ENCODE measurements at regions not wholly inside any gene's neighbourhood (a gene's known extent, or its start where the extent isn't known, plus 50 kb on each side); places are given as distances from the start of the nearest gene placed in this dataset.

GRCh38 chr3:29070959-29071634 lies 209.8 kb upstream of the RBMS3 start:
- no peak overlapping the region for H3K27ac ChIP-seq (ENCODE audit: low read depth, low read length)
- no peak overlapping the region for H3K4me3 ChIP-seq (ENCODE audit: low read depth, low read length)
- H3K4me1 ChIP-seq (ENCODE audit: control insufficient read depth, insufficient read depth, low read length): no peaks in the 10 kb centered on the region
- no peaks in the 10 kb centered on the region for H3K27me3 ChIP-seq (ENCODE audit: control insufficient read depth, insufficient read depth, low read length)
- no peaks in the 10 kb centered on the region for H3K9me3 ChIP-seq (ENCODE audit: control insufficient read depth, insufficient read depth, low read length)
- H3K9ac ChIP-seq (ENCODE audit: low read depth, low read length): no peak overlapping the region
- no peaks in the 10 kb centered on the region for H3K36me3 ChIP-seq (ENCODE audit: control insufficient read depth, insufficient read depth, low read length)

- Histone ChIP-seq H3K9me3 (ENCODE audit: control insufficient read depth, insufficient read depth, low read length) (no peaks in the 10 kb centered on the region), H3K27me3 (ENCODE audit: control insufficient read depth, insufficient read depth, low read length) (no peaks in the 10 kb centered on the region), H3K9ac (ENCODE audit: low read depth, low read length) (no peak overlapping the region), H3K4me1 (ENCODE audit: control insufficient read depth, insufficient read depth, low read length) (no peaks in the 10 kb centered on the region), H3K4me3 (ENCODE audit: low read depth, low read length) (no peak overlapping the region), H3K27ac (ENCODE audit: low read depth, low read length) (no peak overlapping the region), H3K36me3 (ENCODE audit: control insufficient read depth, insufficient read depth, low read length) (no peaks in the 10 kb centered on the region)
Observed at GRCh38 chr3:29072611-29073010, 208.3 kb upstream of the RBMS3 start.

DNA sequence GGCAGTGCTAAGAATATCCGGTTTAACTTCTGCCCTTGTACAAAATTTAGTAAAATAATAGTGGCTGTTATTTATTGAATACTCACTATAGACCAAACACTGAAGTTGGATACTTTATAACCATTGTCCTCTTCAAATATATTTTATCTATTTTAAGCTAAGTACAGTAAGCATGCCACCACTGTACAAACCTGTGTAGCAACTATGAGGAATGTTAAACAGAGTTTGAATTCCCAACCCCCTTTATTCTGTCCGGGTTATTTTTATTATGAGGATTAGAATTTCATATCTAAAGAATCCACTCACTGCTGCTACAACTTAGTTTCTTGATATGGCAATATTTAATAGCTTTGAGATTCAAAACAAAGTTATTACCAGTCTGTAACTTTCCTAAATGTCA lies 203.5 kb upstream of the RBMS3 start:
- no peaks in the 10 kb centered on the region for H3K36me3 ChIP-seq (ENCODE audit: control insufficient read depth, insufficient read depth, low read length)
- no peak overlapping the region for H3K9ac ChIP-seq (ENCODE audit: low read depth, low read length)
- no peaks in the 10 kb centered on the region for H3K27me3 ChIP-seq (ENCODE audit: control insufficient read depth, insufficient read depth, low read length)
- no peaks in the 10 kb centered on the region for H3K9me3 ChIP-seq (ENCODE audit: control insufficient read depth, insufficient read depth, low read length)
- H3K4me3 ChIP-seq (ENCODE audit: low read depth, low read length): no peak overlapping the region
- no peaks in the 10 kb centered on the region for H3K4me1 ChIP-seq (ENCODE audit: control insufficient read depth, insufficient read depth, low read length)
- H3K27ac ChIP-seq (ENCODE audit: low read depth, low read length): no peak overlapping the region

- H3K9me3 ChIP-seq (ENCODE audit: control insufficient read depth, insufficient read depth, low read length): no peaks in the 10 kb centered on the region
- no peaks in the 10 kb centered on the region for H3K27me3 ChIP-seq (ENCODE audit: control insufficient read depth, insufficient read depth, low read length)
- H3K27ac ChIP-seq (ENCODE audit: low read depth, low read length): no peak overlapping the region
- H3K9ac ChIP-seq (ENCODE audit: low read depth, low read length): no peak overlapping the region
- H3K36me3 ChIP-seq (ENCODE audit: control insufficient read depth, insufficient read depth, low read length): no peaks in the 10 kb centered on the region
- H3K4me1 ChIP-seq (ENCODE audit: control insufficient read depth, insufficient read depth, low read length): no peaks in the 10 kb centered on the region
- H3K4me3 ChIP-seq (ENCODE audit: low read depth, low read length): no peak overlapping the region
Observed at GRCh38 chr3:29079358-29079757, 201.5 kb upstream of the RBMS3 start.

GRCh38 chr3:29080967-29081366 lies 199.9 kb upstream of the RBMS3 start:
- H3K9ac ChIP-seq (ENCODE audit: low read depth, low read length): no peak overlapping the region
- H3K27me3 ChIP-seq (ENCODE audit: control insufficient read depth, insufficient read depth, low read length): no peaks in the 10 kb centered on the region
- H3K4me3 ChIP-seq (ENCODE audit: low read depth, low read length): no peak overlapping the region
- no peaks in the 10 kb centered on the region for H3K9me3 ChIP-seq (ENCODE audit: control insufficient read depth, insufficient read depth, low read length)
- no peak overlapping the region for H3K27ac ChIP-seq (ENCODE audit: low read depth, low read length)
- no peaks in the 10 kb centered on the region for H3K4me1 ChIP-seq (ENCODE audit: control insufficient read depth, insufficient read depth, low read length)
- no peaks in the 10 kb centered on the region for H3K36me3 ChIP-seq (ENCODE audit: control insufficient read depth, insufficient read depth, low read length)

DNA sequence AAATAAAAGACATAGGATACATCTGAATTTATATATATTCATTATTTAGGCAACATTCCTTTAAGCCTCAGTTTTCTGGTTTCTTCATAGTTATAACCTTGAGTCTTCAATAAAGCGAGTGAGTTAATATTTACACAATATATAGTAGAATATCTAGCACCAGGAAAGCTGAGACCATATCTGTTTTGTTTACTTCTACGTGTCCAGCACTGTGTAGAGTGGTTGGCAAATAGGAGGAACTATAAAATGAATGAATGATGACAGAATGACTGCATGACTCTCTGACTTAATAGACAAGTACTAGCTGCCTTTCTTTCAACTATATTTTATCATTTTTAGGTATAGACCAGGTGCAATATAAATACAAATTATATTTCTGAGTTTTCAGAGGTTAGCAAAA lies 197.8 kb upstream of the RBMS3 start:
- no peak overlapping the region for H3K9ac ChIP-seq (ENCODE audit: low read depth, low read length)
- H3K4me1 ChIP-seq (ENCODE audit: control insufficient read depth, insufficient read depth, low read length): no peaks in the 10 kb centered on the region
- no peak overlapping the region for H3K27ac ChIP-seq (ENCODE audit: low read depth, low read length)
- H3K36me3 ChIP-seq (ENCODE audit: control insufficient read depth, insufficient read depth, low read length): no peaks in the 10 kb centered on the region
- no peak overlapping the region for H3K4me3 ChIP-seq (ENCODE audit: low read depth, low read length)
- H3K27me3 ChIP-seq (ENCODE audit: control insufficient read depth, insufficient read depth, low read length): no peaks in the 10 kb centered on the region
- no peaks in the 10 kb centered on the region for H3K9me3 ChIP-seq (ENCODE audit: control insufficient read depth, insufficient read depth, low read length)

GRCh38 chr3:29083676-29084075 lies 197.2 kb upstream of the RBMS3 start:
- Histone ChIP-seq H3K36me3 (ENCODE audit: control insufficient read depth, insufficient read depth, low read length) (no peaks in the 10 kb centered on the region), H3K9ac (ENCODE audit: low read depth, low read length) (no peak overlapping the region), H3K4me1 (ENCODE audit: control insufficient read depth, insufficient read depth, low read length) (no peaks in the 10 kb centered on the region), H3K27ac (ENCODE audit: low read depth, low read length) (no peak overlapping the region), H3K27me3 (ENCODE audit: control insufficient read depth, insufficient read depth, low read length) (no peaks in the 10 kb centered on the region), H3K9me3 (ENCODE audit: control insufficient read depth, insufficient read depth, low read length) (no peaks in the 10 kb centered on the region), H3K4me3 (ENCODE audit: low read depth, low read length) (no peak overlapping the region)

DNA sequence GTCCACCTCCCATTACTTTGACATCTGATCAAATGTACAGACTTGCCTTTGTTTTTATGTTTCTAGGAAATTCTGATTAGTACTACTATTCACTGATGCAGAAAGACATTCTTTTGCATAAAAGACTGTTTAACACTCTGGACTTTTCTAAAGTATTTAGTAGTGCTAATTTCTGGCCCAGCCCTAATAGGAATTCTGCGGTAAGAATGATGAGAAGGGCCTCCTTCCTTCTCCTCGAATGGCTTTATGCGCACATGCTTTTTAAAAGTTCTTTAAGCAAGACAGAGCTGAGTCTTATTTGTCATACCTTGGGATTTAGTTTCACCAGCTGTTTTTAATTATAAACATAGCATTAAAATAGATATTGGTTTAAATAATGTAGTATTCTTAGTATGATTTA lies 192.3 kb upstream of the RBMS3 start:
- no peaks in the 10 kb centered on the region for H3K4me1 ChIP-seq (ENCODE audit: control insufficient read depth, insufficient read depth, low read length)
- no peaks in the 10 kb centered on the region for H3K36me3 ChIP-seq (ENCODE audit: control insufficient read depth, insufficient read depth, low read length)
- H3K9ac ChIP-seq (ENCODE audit: low read depth, low read length): no peak overlapping the region
- H3K27ac ChIP-seq (ENCODE audit: low read depth, low read length): no peak overlapping the region
- H3K4me3 ChIP-seq (ENCODE audit: low read depth, low read length): no peak overlapping the region
- no peaks in the 10 kb centered on the region for H3K9me3 ChIP-seq (ENCODE audit: control insufficient read depth, insufficient read depth, low read length)
- no peaks in the 10 kb centered on the region for H3K27me3 ChIP-seq (ENCODE audit: control insufficient read depth, insufficient read depth, low read length)

- no peak overlapping the region for H3K27ac ChIP-seq (ENCODE audit: low read depth, low read length)
- no peaks in the 10 kb centered on the region for H3K36me3 ChIP-seq (ENCODE audit: control insufficient read depth, insufficient read depth, low read length)
- no peak overlapping the region for H3K9ac ChIP-seq (ENCODE audit: low read depth, low read length)
- no peak overlapping the region for H3K4me3 ChIP-seq (ENCODE audit: low read depth, low read length)
- no peaks in the 10 kb centered on the region for H3K27me3 ChIP-seq (ENCODE audit: control insufficient read depth, insufficient read depth, low read length)
- no peaks in the 10 kb centered on the region for H3K4me1 ChIP-seq (ENCODE audit: control insufficient read depth, insufficient read depth, low read length)
- H3K9me3 ChIP-seq (ENCODE audit: control insufficient read depth, insufficient read depth, low read length): no peaks in the 10 kb centered on the region
Observed at GRCh38 chr3:29090912-29091597, 189.8 kb upstream of the RBMS3 start.

DNA sequence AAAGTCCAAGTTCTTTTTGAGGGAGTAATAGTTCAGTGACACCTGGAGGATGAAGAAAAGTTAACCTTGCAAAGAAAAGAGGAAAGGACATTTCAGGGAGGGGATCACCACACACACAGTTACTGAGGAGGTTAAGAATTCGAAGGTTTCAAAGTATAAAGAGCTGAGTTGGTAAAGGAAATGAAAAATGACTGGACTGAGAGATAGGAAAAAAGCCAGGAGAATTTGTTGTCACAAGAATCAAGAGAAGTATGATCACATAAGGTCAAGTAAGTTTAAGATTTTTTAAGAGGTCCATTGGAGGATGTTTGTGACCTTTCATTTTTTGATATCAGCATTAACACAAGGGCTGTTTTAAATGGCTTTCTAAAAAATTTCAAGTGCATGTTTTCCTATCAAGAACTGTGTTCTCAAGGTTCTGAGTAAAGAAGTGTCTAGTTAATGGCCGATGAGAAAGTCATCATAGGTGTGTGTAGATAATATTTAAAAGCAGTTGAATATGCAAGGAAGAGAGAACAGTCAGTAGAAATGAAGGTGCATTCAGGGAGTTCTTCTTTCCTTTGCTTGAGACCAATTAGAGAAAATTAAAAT lies 189.2 kb upstream of the RBMS3 start:
- Histone ChIP-seq H3K36me3 (ENCODE audit: control insufficient read depth, insufficient read depth, low read length) (no peaks in the 10 kb centered on the region), H3K27ac (ENCODE audit: low read depth, low read length) (no peak overlapping the region), H3K4me3 (ENCODE audit: low read depth, low read length) (no peak overlapping the region), H3K9me3 (ENCODE audit: control insufficient read depth, insufficient read depth, low read length) (no peaks in the 10 kb centered on the region), H3K4me1 (ENCODE audit: control insufficient read depth, insufficient read depth, low read length) (no peaks in the 10 kb centered on the region), H3K9ac (ENCODE audit: low read depth, low read length) (no peak overlapping the region), H3K27me3 (ENCODE audit: control insufficient read depth, insufficient read depth, low read length) (no peaks in the 10 kb centered on the region)

- H3K4me3 ChIP-seq (ENCODE audit: low read depth, low read length): no peak overlapping the region
- H3K4me1 ChIP-seq (ENCODE audit: control insufficient read depth, insufficient read depth, low read length): no peaks in the 10 kb centered on the region
- no peak overlapping the region for H3K27ac ChIP-seq (ENCODE audit: low read depth, low read length)
- no peaks in the 10 kb centered on the region for H3K36me3 ChIP-seq (ENCODE audit: control insufficient read depth, insufficient read depth, low read length)
- H3K27me3 ChIP-seq (ENCODE audit: control insufficient read depth, insufficient read depth, low read length): no peaks in the 10 kb centered on the region
- no peak overlapping the region for H3K9ac ChIP-seq (ENCODE audit: low read depth, low read length)
- H3K9me3 ChIP-seq (ENCODE audit: control insufficient read depth, insufficient read depth, low read length): no peaks in the 10 kb centered on the region
Observed at GRCh38 chr3:29092348-29092747, 188.5 kb upstream of the RBMS3 start.
